Uterus (tissue), 3 donors: ENCODE measurements at regions not wholly inside any gene's neighbourhood (a gene's known extent, or its start where the extent isn't known, plus 50 kb on each side); places are given as distances from the start of the nearest gene placed in this dataset.

ENCODE experiments used
- DNase-seq, 2 donors: peaks; one replicate each; pipeline ENCODE4 v3.0.0-alpha.2; 2019 to 2020
- H3K27ac ChIP-seq, 2 donors: fragments of 200-600 bp; sonication (generic); 1 replicate in 1 of 2; 2 replicates in 1 of 2; pipeline ENCODE4 v1.5.1; 2016 to 2018
- H3K27me3 ChIP-seq, 2 donors: fragments of 200-600 bp; sonication (generic); one replicate each; pipeline ENCODE4 v1.5.1; 2018 to 2019; ENCODE audit warnings: control low read depth in 1 of 2
- H3K36me3 ChIP-seq, 2 donors: fragments of 200-600 bp; sonication (generic); one replicate each; pipeline ENCODE4 v1.5.1; 2019; ENCODE audit warnings: control low read depth in 1 of 2
- H3K4me1 ChIP-seq, 2 donors: fragments of 200-600 bp; sonication (generic); one replicate each; pipeline ENCODE4 v1.5.1; 2018 to 2019; ENCODE audit warnings: control low read depth in 1 of 2
- H3K4me3 ChIP-seq, 2 donors: fragments of 200-600 bp; sonication (generic); 1 replicate in 1 of 2; 2 replicates in 1 of 2; pipeline ENCODE4 v1.5.1; 2018 to 2019; ENCODE audit warnings: mild to moderate bottlenecking in 1 of 2
- H3K9me3 ChIP-seq, 2 donors: fragments of 200-600 bp; sonication (generic); one replicate each; pipeline ENCODE4 v1.5.1; 2019; ENCODE audit warnings: control low read depth in 1 of 2
- POLR2A ChIP-seq, 2 donors: fragments of 450-650 bp; IDR thresholded peaks; one replicate each; pipeline ENCODE4 v1.6.1; 2016; ENCODE audit warnings: antibody characterized with exemption in 2 of 2, mild to moderate bottlenecking in 1 of 2, moderate library complexity in 1 of 2
- intact Hi-C: fragments of 100-400 bp; cut with DNase I; formaldehyde crosslinking; loops from one replicate; pipeline ENCODE4 v1.15.1; 2023; ENCODE audit warnings: low total_unique reads
- TF ChIP-seq, protein P1 (sequence below), 4 experiments: fragments of 200-600 bp in 2 of 4; fragments of 450-650 bp in 2 of 4; sonication (generic) in 2 of 4; IDR thresholded peaks; one replicate each; pipeline ENCODE4 v1.5.1; 2016 to 2019; ENCODE audit warnings: antibody characterized with exemption in 4 of 4, mild to moderate bottlenecking in 2 of 4, moderate library complexity in 1 of 4
- donor health status: DM: yes; HTN: yes; CAD: no.

DNA sequence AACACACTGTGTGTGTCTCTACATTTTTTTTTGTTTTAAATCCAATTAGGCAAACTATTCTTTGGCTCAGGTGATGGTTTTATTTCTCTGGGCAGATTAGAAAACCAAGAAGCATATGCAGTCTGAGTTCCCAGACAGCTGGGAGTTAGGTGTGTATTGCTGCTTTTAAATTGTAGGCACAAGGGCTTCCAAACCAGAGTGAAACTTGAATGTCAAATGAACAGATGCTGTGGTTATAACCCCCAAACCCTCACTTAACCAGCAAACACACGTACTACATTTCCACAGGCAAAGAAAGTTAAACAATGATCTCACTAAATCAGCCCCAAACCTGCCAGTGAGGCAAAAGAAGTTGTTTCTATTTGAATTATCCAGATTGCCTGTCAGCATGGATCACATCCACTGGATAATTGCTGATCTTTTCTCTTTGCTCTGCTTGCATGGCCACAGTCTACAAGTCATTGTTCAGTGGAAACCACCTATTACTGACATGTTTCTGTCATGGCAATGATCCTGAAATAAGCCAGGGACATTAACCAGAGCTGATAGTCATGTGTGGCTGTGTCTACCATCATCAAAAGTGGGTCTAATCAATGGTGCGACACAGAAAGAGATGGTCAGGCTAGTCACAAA, 576.5 kb upstream of the PLXNA2 start:
- intact Hi-C loops: no loop called here
- Histone ChIP-seq H3K4me1 (no peaks in the 10 kb centered on the region), H3K27ac (no peak overlapping the region), H3K9me3 (no peaks in the 10 kb centered on the region), H3K4me3 (no peak overlapping the region), H3K27me3 (no peaks in the 10 kb centered on the region), H3K36me3 (no peaks in the 10 kb centered on the region)
- no peak for DNase-seq
- TF ChIP-seq POLR2A (IDR thresholded peaks at IDR 0.05): no peak
- TF ChIP-seq, protein P1, sequence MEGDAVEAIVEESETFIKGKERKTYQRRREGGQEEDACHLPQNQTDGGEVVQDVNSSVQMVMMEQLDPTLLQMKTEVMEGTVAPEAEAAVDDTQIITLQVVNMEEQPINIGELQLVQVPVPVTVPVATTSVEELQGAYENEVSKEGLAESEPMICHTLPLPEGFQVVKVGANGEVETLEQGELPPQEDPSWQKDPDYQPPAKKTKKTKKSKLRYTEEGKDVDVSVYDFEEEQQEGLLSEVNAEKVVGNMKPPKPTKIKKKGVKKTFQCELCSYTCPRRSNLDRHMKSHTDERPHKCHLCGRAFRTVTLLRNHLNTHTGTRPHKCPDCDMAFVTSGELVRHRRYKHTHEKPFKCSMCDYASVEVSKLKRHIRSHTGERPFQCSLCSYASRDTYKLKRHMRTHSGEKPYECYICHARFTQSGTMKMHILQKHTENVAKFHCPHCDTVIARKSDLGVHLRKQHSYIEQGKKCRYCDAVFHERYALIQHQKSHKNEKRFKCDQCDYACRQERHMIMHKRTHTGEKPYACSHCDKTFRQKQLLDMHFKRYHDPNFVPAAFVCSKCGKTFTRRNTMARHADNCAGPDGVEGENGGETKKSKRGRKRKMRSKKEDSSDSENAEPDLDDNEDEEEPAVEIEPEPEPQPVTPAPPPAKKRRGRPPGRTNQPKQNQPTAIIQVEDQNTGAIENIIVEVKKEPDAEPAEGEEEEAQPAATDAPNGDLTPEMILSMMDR (IDR thresholded peaks at IDR 0.05): no peak

DNA sequence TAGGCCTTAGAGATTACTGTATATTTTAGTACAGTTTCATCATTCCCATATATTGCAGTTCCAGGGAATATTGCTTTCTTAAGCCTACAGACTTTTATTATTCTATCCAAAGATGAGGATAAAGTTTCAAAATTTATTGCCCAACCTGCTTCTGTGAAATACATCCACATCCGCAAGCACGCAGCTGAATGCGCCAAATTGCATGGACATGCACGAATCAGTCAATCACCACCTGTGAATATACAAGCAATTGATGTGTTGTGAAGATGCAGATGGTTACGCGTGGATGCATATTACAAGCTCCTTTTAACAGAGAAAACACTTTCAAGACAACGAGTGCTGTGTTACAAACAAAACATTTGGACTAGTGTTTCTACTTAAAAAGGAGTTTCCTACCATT, 577.8 kb upstream of the PLXNA2 start:
- Histone ChIP-seq H3K4me3 (no peak overlapping the region), H3K27me3 (no peaks in the 10 kb centered on the region), H3K4me1 (no peaks in the 10 kb centered on the region), H3K9me3 (no peaks in the 10 kb centered on the region), H3K27ac (no peak overlapping the region), H3K36me3 (no peaks in the 10 kb centered on the region)
- intact Hi-C loops: no loop called here
- TF ChIP-seq POLR2A (IDR thresholded peaks at IDR 0.05): no peak
- TF ChIP-seq, protein P1 (IDR thresholded peaks at IDR 0.05): no peak
- no peak for DNase-seq

DNA sequence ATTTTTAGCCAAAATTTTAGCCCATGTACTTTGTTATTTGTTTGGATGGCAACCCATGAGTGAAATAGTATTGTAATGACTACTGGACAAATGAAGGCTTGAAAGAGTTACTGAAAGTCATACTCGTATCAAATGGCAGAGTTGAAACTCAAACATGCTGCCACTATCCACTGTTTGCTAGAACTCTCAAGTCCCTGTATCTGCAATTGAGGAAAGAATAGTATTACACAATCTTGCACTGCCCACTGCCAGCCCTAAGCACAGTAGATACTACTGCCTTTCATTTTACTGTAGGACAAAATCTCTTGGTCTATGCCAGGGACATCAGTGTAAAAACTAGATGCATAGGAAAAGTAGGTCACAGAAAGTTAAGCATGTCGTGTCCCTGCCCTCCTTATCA, 581.1 kb upstream of the PLXNA2 start:
- H3K9me3 ChIP-seq: no peaks in the 10 kb centered on the region
- peaks cover 0 to 4% of the 10 kb centered on the region in 2 donors for H3K27me3 ChIP-seq
- no peak for DNase-seq
- H3K4me1 ChIP-seq: no peaks in the 10 kb centered on the region
- intact Hi-C loops: no loop called here
- H3K36me3 ChIP-seq: no peaks in the 10 kb centered on the region
- no peak overlapping the region for H3K4me3 ChIP-seq
- TF ChIP-seq POLR2A (IDR thresholded peaks at IDR 0.05): no peak
- TF ChIP-seq, protein P1 (IDR thresholded peaks at IDR 0.05): no peak
- H3K27ac ChIP-seq: no peak overlapping the region

DNA sequence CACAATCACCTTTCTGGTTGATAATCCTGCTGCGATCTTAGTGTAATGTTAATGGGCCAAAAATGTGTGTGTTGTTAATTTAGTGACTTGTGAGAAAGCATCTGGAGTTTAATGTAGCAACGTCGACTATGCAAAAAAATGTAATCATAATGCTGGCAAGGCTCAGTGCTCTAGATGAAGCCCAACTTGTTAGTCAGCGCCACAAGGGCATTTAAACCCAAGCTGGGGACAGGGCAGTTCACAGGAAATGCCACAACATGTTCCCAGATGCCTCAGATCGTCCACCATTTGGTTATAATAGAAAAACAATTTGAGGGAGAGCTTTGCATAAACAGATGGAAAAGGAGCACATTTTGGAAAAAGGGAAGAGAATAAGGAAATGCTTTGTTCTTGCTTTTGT, 585.4 kb upstream of the PLXNA2 start:
- intact Hi-C loops: no loop called here
- TF ChIP-seq POLR2A (IDR thresholded peaks at IDR 0.05): no peak
- TF ChIP-seq, protein P1 (IDR thresholded peaks at IDR 0.05): no peak
- H3K9me3 ChIP-seq: no peaks in the 10 kb centered on the region

DNA sequence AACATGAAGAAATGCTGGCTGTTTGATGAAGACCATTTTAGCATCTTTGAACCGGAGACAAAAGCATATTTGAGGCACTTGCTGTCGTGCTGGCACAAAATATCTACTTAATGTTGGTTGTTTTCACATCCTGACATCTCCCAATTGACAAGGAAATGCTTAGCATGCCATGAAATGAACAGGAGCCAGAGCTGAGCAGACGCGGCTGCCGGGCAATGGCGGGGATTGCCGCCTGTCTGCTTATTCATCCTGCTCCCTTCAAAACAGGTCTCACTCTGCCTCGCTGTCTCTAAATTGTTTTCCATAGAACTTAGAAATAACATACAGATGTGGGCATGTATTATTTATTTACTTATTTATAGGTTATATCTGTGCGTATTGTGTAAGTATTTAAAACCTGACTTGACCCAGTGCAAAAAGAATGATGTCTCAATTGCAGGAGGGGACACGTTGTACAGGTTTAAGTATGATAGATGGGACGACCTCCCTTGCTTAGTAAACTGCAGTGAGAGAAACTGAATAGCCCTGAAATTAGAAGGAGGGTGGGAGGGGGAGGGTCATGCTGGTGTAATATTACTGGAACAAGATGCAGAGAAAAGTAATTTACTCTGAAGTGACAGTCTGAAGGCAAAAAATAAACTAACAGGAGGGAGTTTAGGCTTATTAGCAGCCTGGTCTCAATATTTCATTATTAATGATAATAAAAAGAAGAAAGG, 590.4 kb upstream of the PLXNA2 start:
- H3K36me3 ChIP-seq: no peaks in the 10 kb centered on the region
- TF ChIP-seq POLR2A (IDR thresholded peaks at IDR 0.05): no peak
- TF ChIP-seq, protein P1 (IDR thresholded peaks at IDR 0.05): no peak
- DNase-seq: no peak
- no peaks in the 10 kb centered on the region for H3K9me3 ChIP-seq
- H3K4me1 ChIP-seq: no peaks in the 10 kb centered on the region
- peaks cover 0 to 1% of the 10 kb centered on the region in 2 donors for H3K27me3 ChIP-seq
- no peak overlapping the region for H3K27ac ChIP-seq
- no peak overlapping the region for H3K4me3 ChIP-seq
- intact Hi-C loops: no loop called here

More for the DNA sequence above, 585.4 kb upstream of the PLXNA2 start:
- Histone ChIP-seq H3K4me3 (no peak overlapping the region), H3K36me3 (no peaks in the 10 kb centered on the region), H3K27me3 (peaks cover 0 to 4% of the 10 kb centered on the region in 2 donors), H3K27ac (no peak overlapping the region), H3K4me1 (no peaks in the 10 kb centered on the region)
- DNase-seq: no peak
